HuH-7.5 (cell line): ENCODE measurements at regions not wholly inside any gene's neighbourhood (a gene's known extent, or its start where the extent isn't known, plus 50 kb on each side); places are given as distances from the start of the nearest gene placed in this dataset.
A peak's percentile ranks its signal among the peaks of the same experiment; 100 is the strongest.
"Not testable (repeated sequence)": the region's sequence is repeated elsewhere in the genome, so short reads cannot be mapped to it uniquely, and the experiment has no call there.

Source experiments
- DNase-seq: peaks from one replicate; pipeline ENCODE4 v3.0.0; 2011; ENCODE audit warnings: low spot score

GRCh38 chr14:59006179-59006578 lies 182.3 kb upstream of the DAAM1 start:
- not testable (repeated sequence) for DNase-seq

- DNase-seq = no peak
Measured at GRCh38 chr14:59009967-59010366, 178.5 kb upstream of the DAAM1 start.

- no peak for DNase-seq
Measured at GRCh38 chr14:59013672-59014298, 174.7 kb upstream of the DAAM1 start.

- DNase-seq = no peak
Measured at GRCh38 chr14:59015482-59015881, 173.0 kb upstream of the DAAM1 start.

GRCh38 chr14:59017285-59017965 lies 171.0 kb upstream of the DAAM1 start:
- DNase-seq = no peak

GRCh38 chr14:59018460-59018859 lies 170.0 kb upstream of the DAAM1 start:
- no peak for DNase-seq

- DNase-seq = no peak
Measured at GRCh38 chr14:59018978-59019377, 169.5 kb upstream of the DAAM1 start.

GRCh38 chr14:59020382-59020781 lies 168.1 kb upstream of the DAAM1 start:
- DNase-seq = peak; percentile 11

- DNase-seq = no peak
Measured at GRCh38 chr14:59022144-59022543, 166.3 kb upstream of the DAAM1 start.

- DNase-seq = no peak
Measured at GRCh38 chr14:59026081-59026480, 162.4 kb upstream of the DAAM1 start.

- DNase-seq = not testable (repeated sequence)
Measured at GRCh38 chr14:59026640-59027039, 161.8 kb upstream of the DAAM1 start.

GRCh38 chr14:59028476-59029202 lies 159.8 kb upstream of the DAAM1 start:
- DNase-seq = peak; percentile 17

GRCh38 chr14:59032826-59033225 lies 155.6 kb upstream of the DAAM1 start:
- DNase-seq = no peak

- no peak for DNase-seq
Measured at GRCh38 chr14:59036134-59036533, 152.3 kb upstream of the DAAM1 start.

- no peak for DNase-seq
Measured at GRCh38 chr14:59037086-59037485, 151.4 kb upstream of the DAAM1 start.

GRCh38 chr14:59037620-59038019 lies 150.8 kb upstream of the DAAM1 start:
- no peak for DNase-seq

GRCh38 chr14:59038746-59039145 lies 149.7 kb upstream of the DAAM1 start:
- no peak for DNase-seq

- no peak for DNase-seq
Measured at GRCh38 chr14:59041308-59041707, 147.2 kb upstream of the DAAM1 start.

GRCh38 chr14:59044707-59045106 lies 143.8 kb upstream of the DAAM1 start:
- DNase-seq = no peak

GRCh38 chr14:59046746-59047145 lies 141.7 kb upstream of the DAAM1 start:
- DNase-seq = no peak

GRCh38 chr14:59055006-59055405 lies 133.5 kb upstream of the DAAM1 start:
- DNase-seq = no peak

GRCh38 chr14:59055439-59056045 lies 132.9 kb upstream of the DAAM1 start:
- peak; percentile 60 for DNase-seq

GRCh38 chr14:59057551-59057950 lies 130.9 kb upstream of the DAAM1 start:
- DNase-seq = no peak
